Astrocyte (in vitro differentiated cells and primary cell): ENCODE measurements at regions not wholly inside any gene's neighbourhood (a gene's known extent, or its start where the extent isn't known, plus 50 kb on each side); places are given as distances from the start of the nearest gene placed in this dataset.

Source experiments
- DNase-seq: peaks from one replicate; pipeline ENCODE4 v3.0.0-alpha.2; 2010; ENCODE audit warnings: low read depth
- FAIRE-seq: peaks from 2 replicates; lab custom pipeline; 2011; peaks lifted over from hg19 to GRCh38; lab: Jason Lieb, UNC
- H2AFZ ChIP-seq: 2 replicates; pipeline ENCODE4 v1.6.0; 2012; ENCODE audit warnings: low read depth, low read length, inconsistent platforms
- H3K27ac ChIP-seq: 2 replicates; pipeline ENCODE4 v1.5.1; 2011; ENCODE audit warnings: low read depth, low read length, inconsistent platforms
- H3K27me3 ChIP-seq: 2 replicates; pipeline ENCODE4 v1.6.0; 2011; ENCODE audit warnings: low read length, inconsistent platforms; ENCODE audit not compliant: insufficient read depth
- H3K36me3 ChIP-seq: 2 replicates; pipeline ENCODE4 v1.5.1; 2011; ENCODE audit warnings: low read length, inconsistent platforms; ENCODE audit not compliant: insufficient read depth
- H3K4me1 ChIP-seq: 2 replicates; pipeline ENCODE4 v1.5.1; 2011; ENCODE audit warnings: low read length, inconsistent platforms; ENCODE audit not compliant: insufficient read depth
- H3K4me2 ChIP-seq: 2 replicates; pipeline ENCODE4 v1.6.0; 2012; ENCODE audit warnings: low read length, inconsistent platforms
- H3K4me3 ChIP-seq: 2 replicates; pipeline ENCODE4 v1.5.1; 2011; ENCODE audit warnings: low read depth, mild to moderate bottlenecking, low read length, inconsistent platforms; ENCODE audit not compliant: insufficient read depth
- H3K79me2 ChIP-seq: 2 replicates; pipeline ENCODE4 v1.6.0; 2012; ENCODE audit warnings: mild to moderate bottlenecking, low read length, inconsistent platforms; ENCODE audit not compliant: insufficient read depth
- H3K9ac ChIP-seq: 2 replicates; pipeline ENCODE4 v1.6.0; 2012; ENCODE audit warnings: mild to moderate bottlenecking, low read length, inconsistent platforms
- H3K9me3 ChIP-seq: 2 replicates; pipeline ENCODE4 v1.5.1; 2012; ENCODE audit warnings: low read depth, mild to moderate bottlenecking, low read length, inconsistent platforms; ENCODE audit not compliant: insufficient read depth
- H4K20me1 ChIP-seq: 2 replicates; pipeline ENCODE4 v1.6.0; 2012; ENCODE audit warnings: low read length, inconsistent platforms; ENCODE audit not compliant: insufficient read depth
- H3K27ac Mint-ChIP-seq: one replicate; pipeline ENCODE4 v1.8.0; 2021; ENCODE audit warnings: mild to moderate bottlenecking, mixed read lengths; ENCODE audit not compliant: unreplicated experiment
- H3K27me3 Mint-ChIP-seq: one replicate; pipeline ENCODE4 v1.8.0; 2021; ENCODE audit warnings: low read depth, mixed read lengths; ENCODE audit not compliant: unreplicated experiment
- H3K36me3 Mint-ChIP-seq: one replicate; pipeline ENCODE4 v1.8.0; 2021; ENCODE audit warnings: low read depth, mixed read lengths; ENCODE audit not compliant: unreplicated experiment
- H3K4me1 Mint-ChIP-seq: one replicate; pipeline ENCODE4 v1.8.0; 2021; ENCODE audit warnings: low read depth, mixed read lengths; ENCODE audit not compliant: unreplicated experiment
- H3K4me3 Mint-ChIP-seq: one replicate; pipeline ENCODE4 v1.8.0; 2021; ENCODE audit warnings: mild to moderate bottlenecking, moderate library complexity, mixed read lengths; ENCODE audit not compliant: unreplicated experiment
- H3K9me3 Mint-ChIP-seq: one replicate; pipeline ENCODE4 v1.8.0; 2021; ENCODE audit warnings: mild to moderate bottlenecking, mixed read lengths; ENCODE audit not compliant: unreplicated experiment
- EZH2 ChIP-seq: IDR thresholded peaks from 2 replicates; pipeline ENCODE4 v1.6.1; 2012; ENCODE audit warnings: mild to moderate bottlenecking, low read length, inconsistent platforms; ENCODE audit not compliant: insufficient read depth
- TF ChIP-seq, protein P1 (sequence below): IDR thresholded peaks from 2 replicates; pipeline ENCODE4 v1.5.1; 2011; ENCODE audit warnings: low read depth, mild to moderate bottlenecking, inconsistent platforms, low read length, moderate library complexity; ENCODE audit not compliant: insufficient read depth

DNA sequence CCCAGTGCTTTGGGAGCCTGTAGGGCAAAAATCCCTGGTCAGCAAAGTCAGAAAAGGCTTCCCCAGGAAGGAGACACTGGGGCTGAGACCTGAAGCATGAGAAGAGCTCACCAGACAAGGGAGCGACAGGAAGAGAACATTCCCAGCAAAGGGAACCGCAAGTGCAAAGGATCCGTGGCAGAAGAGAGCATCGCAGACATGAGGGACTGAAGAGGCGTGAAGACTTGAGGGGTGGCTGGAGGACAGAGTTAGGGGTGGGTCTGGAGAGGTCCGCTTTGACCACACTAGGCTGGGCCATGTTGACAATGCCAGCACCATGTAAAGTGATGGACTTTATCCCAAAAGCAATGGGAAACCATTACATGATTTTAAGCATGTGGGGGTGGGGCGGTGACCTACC lies 128.1 kb upstream of the IRX3 start:
- Histone ChIP-seq H2AFZ (no peak overlapping the region), H3K9ac (no peak overlapping the region), H3K36me3 (no peaks in the 10 kb centered on the region), H3K4me1 (no peaks in the 10 kb centered on the region), H3K79me2 (no peaks in the 10 kb centered on the region), H3K9me3 (no peaks in the 10 kb centered on the region), H3K4me2 (no peak overlapping the region), H3K27me3 (peaks cover 13% of the 10 kb centered on the region), H4K20me1 (no peaks in the 10 kb centered on the region), H3K4me3 (no peak overlapping the region), H3K27ac (no peak overlapping the region)
- Mint-ChIP-seq H3K4me1 (no peaks in the 10 kb centered on the region), H3K36me3 (no peaks in the 10 kb centered on the region), H3K27ac (no peak overlapping the region), H3K4me3 (no peak overlapping the region), H3K27me3 (peaks cover 41% of the 10 kb centered on the region), H3K9me3 (peaks cover 6% of the 10 kb centered on the region)
- no peak for FAIRE-seq
- DNase-seq = no peak
- TF ChIP-seq EZH2 = no peak
- TF ChIP-seq, protein P1, sequence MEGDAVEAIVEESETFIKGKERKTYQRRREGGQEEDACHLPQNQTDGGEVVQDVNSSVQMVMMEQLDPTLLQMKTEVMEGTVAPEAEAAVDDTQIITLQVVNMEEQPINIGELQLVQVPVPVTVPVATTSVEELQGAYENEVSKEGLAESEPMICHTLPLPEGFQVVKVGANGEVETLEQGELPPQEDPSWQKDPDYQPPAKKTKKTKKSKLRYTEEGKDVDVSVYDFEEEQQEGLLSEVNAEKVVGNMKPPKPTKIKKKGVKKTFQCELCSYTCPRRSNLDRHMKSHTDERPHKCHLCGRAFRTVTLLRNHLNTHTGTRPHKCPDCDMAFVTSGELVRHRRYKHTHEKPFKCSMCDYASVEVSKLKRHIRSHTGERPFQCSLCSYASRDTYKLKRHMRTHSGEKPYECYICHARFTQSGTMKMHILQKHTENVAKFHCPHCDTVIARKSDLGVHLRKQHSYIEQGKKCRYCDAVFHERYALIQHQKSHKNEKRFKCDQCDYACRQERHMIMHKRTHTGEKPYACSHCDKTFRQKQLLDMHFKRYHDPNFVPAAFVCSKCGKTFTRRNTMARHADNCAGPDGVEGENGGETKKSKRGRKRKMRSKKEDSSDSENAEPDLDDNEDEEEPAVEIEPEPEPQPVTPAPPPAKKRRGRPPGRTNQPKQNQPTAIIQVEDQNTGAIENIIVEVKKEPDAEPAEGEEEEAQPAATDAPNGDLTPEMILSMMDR = no peak

DNA sequence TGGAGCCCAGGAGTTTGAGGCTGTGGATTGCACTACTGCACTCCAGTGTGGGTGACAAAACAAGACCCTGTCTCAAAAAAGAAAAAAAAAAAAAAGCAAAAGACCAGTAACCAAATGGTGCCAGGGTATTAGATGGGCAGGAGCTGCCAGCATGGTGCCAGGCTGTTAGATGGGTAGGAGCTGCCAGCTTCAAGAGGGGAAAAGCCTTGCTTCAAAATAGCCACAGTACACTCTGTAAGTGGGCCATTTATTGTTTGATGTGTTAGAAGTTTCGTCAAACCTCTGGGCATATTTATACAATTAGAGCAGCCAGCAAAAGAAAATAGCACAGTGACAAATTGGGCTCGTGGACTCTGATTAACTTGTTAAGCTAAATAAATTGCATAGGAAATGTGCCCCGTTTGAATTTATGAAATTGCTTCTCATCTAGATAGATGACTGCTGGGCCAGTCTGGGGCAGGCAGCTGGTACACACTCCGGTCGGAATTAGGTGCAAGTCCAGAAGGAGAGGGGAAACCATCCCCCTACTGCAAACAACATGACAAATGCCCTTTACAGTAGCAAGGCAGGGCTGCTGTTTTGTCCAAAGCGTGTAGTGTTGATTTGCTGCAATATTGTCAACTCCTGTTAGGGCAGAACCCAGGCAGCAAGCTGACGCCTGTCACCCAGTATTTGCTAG lies 126.3 kb upstream of the IRX3 start:
- Histone ChIP-seq H3K27ac (no peak overlapping the region), H3K36me3 (no peaks in the 10 kb centered on the region), H3K9me3 (no peaks in the 10 kb centered on the region), H3K4me2 (no peak overlapping the region), H3K4me3 (no peak overlapping the region), H2AFZ (no peak overlapping the region), H3K4me1 (no peaks in the 10 kb centered on the region), H3K9ac (no peak overlapping the region), H3K79me2 (no peaks in the 10 kb centered on the region), H4K20me1 (no peaks in the 10 kb centered on the region), H3K27me3 (peaks cover 15% of the 10 kb centered on the region)
- Mint-ChIP-seq H3K4me3 (no peak overlapping the region), H3K27ac (no peak overlapping the region), H3K27me3 (peaks cover 41% of the 10 kb centered on the region), H3K4me1 (no peaks in the 10 kb centered on the region), H3K9me3 (peaks cover 6% of the 10 kb centered on the region), H3K36me3 (no peaks in the 10 kb centered on the region)
- no peak for FAIRE-seq
- DNase-seq = no peak
- TF ChIP-seq, protein P1 = no peak
- no peak for TF ChIP-seq EZH2

GRCh38 chr16:54412037-54412436 lies 125.5 kb upstream of the IRX3 start:
- Histone ChIP-seq H3K9me3 (no peaks in the 10 kb centered on the region), H4K20me1 (no peaks in the 10 kb centered on the region), H3K27me3 (peaks cover 15% of the 10 kb centered on the region), H3K27ac (no peak overlapping the region), H3K9ac (no peak overlapping the region), H2AFZ (no peak overlapping the region), H3K4me1 (no peaks in the 10 kb centered on the region), H3K4me2 (no peak overlapping the region), H3K36me3 (no peaks in the 10 kb centered on the region), H3K4me3 (no peak overlapping the region), H3K79me2 (no peaks in the 10 kb centered on the region)
- TF ChIP-seq, protein P1 = no peak
- no peak for TF ChIP-seq EZH2
- H3K4me3 Mint-ChIP-seq = no peak overlapping the region
- H3K27ac Mint-ChIP-seq = no peak overlapping the region
- H3K27me3 Mint-ChIP-seq = peaks cover 41% of the 10 kb centered on the region
- H3K4me1 Mint-ChIP-seq = peaks cover 5% of the 10 kb centered on the region
- FAIRE-seq (no peak), DNase-seq (no peak)
- peaks cover 8% of the 10 kb centered on the region for H3K9me3 Mint-ChIP-seq
- H3K36me3 Mint-ChIP-seq = no peaks in the 10 kb centered on the region
